Activated CD8-positive, alpha-beta memory T cell treated with anti-CD3 and anti-CD28 coated beads for 36 hours (primary cell): ENCODE measurements at regions not wholly inside any gene's neighbourhood (a gene's known extent, or its start where the extent isn't known, plus 50 kb on each side); places are given as distances from the start of the nearest gene placed in this dataset.
"Not testable (repeated sequence)": the region's sequence is repeated elsewhere in the genome, so short reads cannot be mapped to it uniquely, and the experiment has no call there.

Source experiments
- CTCF ChIA-PET: fragments of 350-600 bp; sonication (Branson Sonifier 250); formaldehyde crosslinking; loops from one replicate; lab custom pipeline; 2021; ENCODE audit warnings: antibody characterized with exemption; lab: Charles Lee
- POLR2A ChIA-PET: fragments of 350-600 bp; sonication (Branson Sonifier 250); formaldehyde crosslinking; loops from one replicate; lab custom pipeline; 2021; ENCODE audit warnings: antibody characterized with exemption; lab: Charles Lee

DNA sequence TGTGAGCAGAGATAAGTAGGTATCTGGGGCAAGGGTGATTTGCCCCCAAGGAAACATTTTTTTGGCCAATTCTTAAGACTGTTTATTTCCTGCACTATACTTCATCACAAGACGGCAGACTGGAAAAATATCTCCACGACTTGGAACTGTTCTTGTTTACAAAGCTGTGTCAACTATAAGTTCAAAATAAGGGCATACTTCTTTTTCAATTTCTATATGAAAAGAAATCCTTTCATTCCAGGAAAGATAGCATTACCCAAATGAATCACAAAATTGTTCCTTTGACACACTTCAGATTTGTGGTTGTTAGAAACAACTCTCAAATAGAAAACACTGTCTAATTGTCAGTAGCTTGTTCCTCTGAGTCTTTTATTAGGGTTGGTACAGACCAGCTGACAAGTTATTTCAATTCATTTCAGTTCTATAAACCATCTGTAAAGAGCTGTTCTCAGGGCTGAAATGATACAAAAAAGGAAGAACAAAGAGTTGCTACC is 212.9 kb upstream of the PRDM1 start:
- POLR2A ChIA-PET, result interaction anchor here (0.5 kb wide), 1 partner anchor 264 kb away, joined by 3 read pairs; no protein-coding TSS in a partner anchor
- CTCF ChIA-PET, result interaction anchor here (0.7 to 1.3 kb wide), 3 partner anchors 63 to 213 kb away, joined by 3 to 4 read pairs (median 3); partner anchors contain the start of gene PRDM1

DNA sequence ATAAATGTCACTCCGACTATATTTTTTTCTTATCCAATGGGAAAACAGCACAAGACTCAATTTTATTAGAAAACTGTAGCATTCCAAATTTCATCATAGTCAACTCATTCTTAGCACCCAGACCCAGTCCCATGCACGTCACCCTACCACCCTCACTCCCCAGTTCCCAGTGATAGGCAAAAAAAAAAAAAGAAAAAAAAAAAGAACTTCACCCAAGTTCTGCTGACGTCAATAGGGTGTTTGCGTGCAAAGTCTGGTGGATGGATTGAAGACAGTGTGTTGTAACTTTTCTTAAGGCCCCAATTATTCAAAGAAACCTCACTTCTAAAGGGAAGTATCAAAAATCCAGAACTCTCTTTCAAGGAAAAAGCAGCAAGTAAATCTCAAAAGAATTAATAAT is 213.9 kb upstream of the PRDM1 start:
- ChIA-PET CTCF (no interaction called here), POLR2A (no interaction called here)

DNA sequence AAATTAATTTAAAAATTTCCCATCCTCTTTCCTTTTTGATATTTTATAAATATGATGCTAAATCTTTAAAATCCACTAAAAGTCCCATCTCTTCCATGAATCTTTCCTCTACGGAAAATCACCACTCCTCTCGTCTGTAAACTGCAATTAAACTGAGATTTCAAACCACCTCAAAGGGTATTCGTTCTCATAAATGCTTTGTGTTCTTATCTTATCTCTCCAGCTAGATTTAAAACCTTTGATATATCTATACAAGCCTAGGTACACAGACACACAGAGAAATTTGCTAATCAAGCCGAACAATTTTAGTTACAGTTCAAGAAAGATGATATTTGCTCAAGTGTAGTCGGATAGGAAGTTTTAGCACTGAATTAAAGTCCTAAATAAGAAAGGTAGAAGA is 214.6 kb upstream of the PRDM1 start:
- ChIA-PET CTCF (no interaction called here), POLR2A (no interaction called here)

- POLR2A ChIA-PET, result no interaction called here
- CTCF ChIA-PET, result no interaction called here
These were observed 216.2 kb upstream of the PRDM1 start for GRCh38 chr6:105869835-105870440.

GRCh38 chr6:105868823-105869460 is 217.2 kb upstream of the PRDM1 start:
- POLR2A ChIA-PET, result interaction anchor here (0.6 kb wide), 1 partner anchor 1083 kb away, joined by 5 read pairs; no protein-coding TSS in a partner anchor
- CTCF ChIA-PET, result no interaction called here

DNA sequence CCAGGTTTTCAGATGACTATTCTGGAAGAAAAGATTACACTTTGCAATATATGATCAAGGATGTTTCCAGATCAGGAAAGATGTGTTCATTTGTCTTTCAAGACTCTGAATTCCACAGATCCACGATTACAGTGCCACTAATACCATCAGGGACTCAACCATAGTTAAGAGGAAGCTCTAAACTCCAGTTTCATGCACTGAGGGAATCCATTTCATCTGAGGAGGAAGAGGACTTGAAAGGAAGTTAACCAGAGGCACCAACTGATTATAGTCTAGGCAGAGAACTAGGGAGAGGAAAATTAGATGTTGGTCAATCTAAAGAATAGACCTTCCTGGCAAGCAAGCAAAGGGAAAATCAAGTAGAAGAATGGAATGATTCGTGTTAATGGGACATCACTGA is 218.3 kb upstream of the PRDM1 start:
- POLR2A ChIA-PET, result no interaction called here
- CTCF ChIA-PET, result no interaction called here

GRCh38 chr6:105867277-105867676 is 218.9 kb upstream of the PRDM1 start:
- POLR2A ChIA-PET, result no interaction called here
- CTCF ChIA-PET, result no interaction called here

DNA sequence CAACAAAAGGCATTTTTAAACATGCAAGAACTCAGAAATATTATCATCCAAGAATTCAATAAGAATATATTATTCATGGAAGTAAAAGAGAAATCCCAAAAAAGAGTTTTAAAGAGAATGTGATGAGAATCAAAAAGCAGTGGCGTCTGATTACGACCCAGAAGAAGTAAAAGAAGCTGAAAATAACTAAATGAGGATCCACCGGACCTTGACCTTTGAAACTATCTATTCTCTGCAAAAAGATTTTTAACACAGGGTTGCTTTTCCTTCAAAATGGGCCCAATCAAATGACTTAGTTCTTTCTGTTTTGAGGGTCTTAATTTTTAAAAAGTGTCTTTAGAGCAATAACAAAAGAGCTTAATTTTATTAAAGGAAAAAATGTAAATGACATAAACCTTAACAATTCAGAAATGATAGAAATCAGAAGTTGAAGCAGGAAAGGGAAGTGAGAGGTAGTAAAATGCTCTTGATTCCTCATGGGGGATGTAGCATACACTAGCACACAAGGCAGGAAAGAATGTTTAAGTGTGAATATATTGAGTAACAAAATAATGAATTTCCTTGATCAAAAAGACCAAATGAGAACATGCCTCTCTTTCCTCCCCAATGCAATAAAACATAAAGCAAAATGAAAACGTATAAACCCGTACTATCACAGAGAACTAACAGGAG is 223.1 kb upstream of the PRDM1 start:
- POLR2A ChIA-PET, result no interaction called here
- CTCF ChIA-PET, result no interaction called here

DNA sequence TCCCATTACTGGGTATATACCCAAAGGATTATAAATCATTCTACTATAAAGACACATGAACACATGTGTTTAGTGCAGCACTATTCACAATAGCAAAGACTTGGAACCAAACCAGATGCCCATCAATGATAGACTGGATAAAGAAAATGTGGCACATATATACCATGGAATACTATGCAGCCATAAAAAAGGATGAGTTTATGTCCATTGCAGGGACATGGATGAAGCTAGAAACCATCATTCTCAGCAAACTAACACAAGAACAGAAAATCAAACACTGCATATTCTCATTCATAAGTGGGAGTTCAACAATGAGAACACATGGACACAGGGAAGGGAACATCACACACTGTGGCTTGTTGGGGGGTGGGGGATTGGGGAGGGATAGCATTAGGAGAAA is 225.2 kb upstream of the PRDM1 start:
- POLR2A ChIA-PET, CTCF ChIA-PET: not testable (repeated sequence)

DNA sequence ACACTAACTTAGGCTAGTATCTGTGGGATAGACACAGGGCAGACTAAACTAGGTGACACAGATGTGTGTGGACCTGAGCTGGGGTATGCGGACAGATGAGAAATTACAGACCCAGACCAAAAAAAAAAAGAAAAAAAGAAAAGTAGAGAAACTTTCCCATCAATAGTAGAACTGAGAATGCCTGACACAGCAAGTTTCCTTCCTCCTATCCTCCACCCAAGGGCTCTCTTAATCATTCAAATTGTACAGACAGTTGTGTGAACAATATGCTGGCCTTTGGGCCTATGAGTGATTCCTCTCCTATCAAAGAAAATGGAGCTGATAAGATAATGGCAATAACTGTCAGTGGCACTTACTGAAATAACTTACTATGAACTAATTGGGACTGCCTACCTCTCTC is 226.7 kb upstream of the PRDM1 start:
- CTCF ChIA-PET, result no interaction called here
- POLR2A ChIA-PET, result no interaction called here

- POLR2A ChIA-PET, CTCF ChIA-PET: not testable (repeated sequence)
These were observed 227.5 kb upstream of the PRDM1 start for GRCh38 chr6:105858639-105859038.

GRCh38 chr6:105855433-105855832 is 230.7 kb upstream of the PRDM1 start:
- CTCF ChIA-PET, result no interaction called here
- POLR2A ChIA-PET, result no interaction called here

DNA sequence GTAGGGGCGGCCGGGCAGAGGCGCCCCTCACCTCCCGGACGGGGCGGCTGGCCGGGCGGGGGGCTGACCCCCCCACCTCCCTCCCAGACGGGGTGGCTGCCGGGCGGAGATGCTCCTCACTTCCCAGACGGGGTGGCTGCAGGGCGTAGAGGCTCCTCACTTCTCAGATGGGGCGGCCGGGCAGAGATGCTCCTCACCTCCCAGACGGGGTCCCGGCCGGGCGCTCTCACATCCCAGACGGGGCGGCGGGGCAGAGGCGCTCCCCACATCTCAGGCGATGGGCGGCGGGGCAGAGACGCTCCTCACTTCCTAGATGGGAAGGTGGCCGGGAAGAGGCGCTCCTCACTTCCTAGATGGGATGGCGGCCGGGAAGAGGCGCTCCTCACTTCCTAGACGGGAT is 232.2 kb upstream of the PRDM1 start:
- CTCF ChIA-PET, POLR2A ChIA-PET: not testable (repeated sequence)

DNA sequence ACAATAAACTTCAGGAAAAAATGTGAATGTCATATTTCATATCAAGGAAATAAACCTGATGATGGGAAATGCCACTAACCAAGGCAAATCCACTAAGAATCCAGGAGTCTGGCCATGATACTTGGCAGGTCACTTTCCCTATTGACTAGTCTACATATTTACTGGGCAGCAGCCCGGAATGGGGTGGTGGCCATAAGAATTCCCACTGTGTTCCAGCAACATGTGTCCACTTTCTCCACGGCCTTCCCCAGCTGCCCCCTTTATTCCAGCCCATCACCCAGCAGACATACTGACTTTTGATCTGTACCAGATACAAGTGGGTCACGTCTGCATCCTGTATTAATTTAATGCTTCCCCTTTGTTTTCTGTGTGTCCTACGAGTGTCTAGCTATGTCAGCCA is 234.5 kb upstream of the PRDM1 start:
- POLR2A ChIA-PET, result no interaction called here
- CTCF ChIA-PET, result interaction anchor here (0.7 kb wide), 1 partner anchor 499 kb away, joined by 3 read pairs; no protein-coding TSS in a partner anchor

DNA sequence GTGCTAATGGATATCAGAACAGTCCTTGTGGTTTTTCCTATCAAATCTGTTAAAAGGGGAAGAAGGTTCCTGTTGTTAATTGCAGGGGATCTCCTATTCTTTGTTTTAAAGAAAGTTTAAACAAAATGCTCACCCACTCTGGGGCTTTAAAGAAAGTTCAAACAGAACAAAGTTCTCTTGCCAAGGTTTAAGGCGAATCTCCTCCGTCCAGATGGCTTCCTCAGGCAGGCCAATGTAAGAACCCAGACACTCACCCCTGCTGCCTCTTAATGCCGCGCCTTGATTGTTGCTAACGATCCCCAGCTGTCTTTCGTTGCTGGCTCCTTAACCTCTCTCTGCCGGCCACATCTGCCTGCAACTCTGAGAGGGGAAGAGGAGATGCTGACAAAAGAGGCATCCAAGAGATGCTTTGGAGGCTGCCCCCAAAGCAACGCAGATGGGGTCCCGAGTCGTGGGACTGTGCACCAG is 235.0 kb upstream of the PRDM1 start:
- CTCF ChIA-PET, result no interaction called here
- POLR2A ChIA-PET, result no interaction called here

- CTCF ChIA-PET, result no interaction called here
These were observed 235.6 kb upstream of the PRDM1 start for GRCh38 chr6:105850261-105851112.

GRCh38 chr6:105849746-105850145 is 236.4 kb upstream of the PRDM1 start:
- POLR2A ChIA-PET, result no interaction called here
- CTCF ChIA-PET, result no interaction called here

More at GRCh38 chr6:105850261-105851112, 235.6 kb upstream of the PRDM1 start:
- POLR2A ChIA-PET, result no interaction called here

GRCh38 chr6:105847433-105847832 is 238.7 kb upstream of the PRDM1 start:
- ChIA-PET CTCF (no interaction called here), POLR2A (no interaction called here)

- ChIA-PET CTCF (interaction anchor here (0.6 kb wide), 1 partner anchor 16 kb away, joined by 3 read pairs; no protein-coding TSS in a partner anchor), POLR2A (no interaction called here)
These were observed 241.8 kb upstream of the PRDM1 start for GRCh38 chr6:105844275-105844883.
